B cell (primary cell): ENCODE measurements at regions not wholly inside any gene's neighbourhood (a gene's known extent, or its start where the extent isn't known, plus 50 kb on each side); places are given as distances from the start of the nearest gene placed in this dataset.

Source experiments
- ATAC-seq: fragments of 200-7000 bp; cut with Tn5 transposase; one replicate; pipeline ENCODE4 v1.10.0; 2021; ENCODE audit warnings: low read depth, mild to moderate bottlenecking, moderate number of reproducible peaks, moderate library complexity
- CTCF ChIA-PET: fragments of 350-600 bp; sonication (Branson Sonifier 250); formaldehyde crosslinking; loops from one replicate; lab custom pipeline; 2021; ENCODE audit warnings: antibody characterized with exemption, inconsistent platforms; lab: Charles Lee
- POLR2A ChIA-PET: fragments of 350-600 bp; sonication (Branson Sonifier 250); formaldehyde crosslinking; loops from one replicate; lab custom pipeline; 2021; ENCODE audit warnings: antibody characterized with exemption; lab: Charles Lee
- DNase-seq: peaks from one replicate; pipeline ENCODE4 v3.0.0; 2013
- H2AFZ ChIP-seq: 2 replicates; pipeline ENCODE4 v1.6.1; 2012; ENCODE audit warnings: mild to moderate bottlenecking, low read depth, low read length; ENCODE audit not compliant: insufficient read depth, poor library complexity, severe bottlenecking
- H3K27ac ChIP-seq, 2 donors: 1 replicate in 1 of 2; 2 replicates in 1 of 2; pipeline ENCODE4 v1.5.1; 2012 to 2013; ENCODE audit warnings: low read length in 2 of 2, mild to moderate bottlenecking in 2 of 2, moderate library complexity in 1 of 2
- H3K27me3 ChIP-seq, 4 experiments: fragments of 200-600 bp in 1 of 4; sonication (generic) in 1 of 4; replicated peaks in 1 of 4; 1 replicate in 2 of 4; 2 replicates in 2 of 4; pipeline versions ENCODE4 v1.6.1 to v1.7.0; 2013 to 2016; ENCODE audit warnings: low read length in 3 of 4, mild to moderate bottlenecking in 2 of 4, mixed read lengths in 1 of 4, moderate library complexity in 1 of 4; ENCODE audit not compliant: insufficient read depth in 4 of 4, control insufficient read depth in 3 of 4; ENCODE audit errors: control extremely low read depth in 1 of 4
- H3K36me3 ChIP-seq, 2 experiments: replicated peaks in 1 of 2; 1 replicate in 1 of 2; 2 replicates in 1 of 2; pipeline versions ENCODE4 v1.6.1 to v1.7.1; 2013; ENCODE audit warnings: low read length in 1 of 2; ENCODE audit not compliant: insufficient read depth in 2 of 2, control insufficient read depth in 1 of 2; ENCODE audit errors: control extremely low read depth in 1 of 2, extremely low read depth in 1 of 2
- H3K4me1 ChIP-seq, 2 donors: fragments of 200-600 bp in 1 of 2; sonication (generic) in 1 of 2; 1 replicate in 1 of 2; 2 replicates in 1 of 2; pipeline versions ENCODE4 v1.5.1 to v1.6.1; 2013 to 2017; ENCODE audit warnings: low read length in 2 of 2; ENCODE audit not compliant: control insufficient read depth in 2 of 2, insufficient read depth in 2 of 2
- H3K4me2 ChIP-seq: replicated peaks from 2 replicates; pipeline ENCODE3; 2012; ENCODE audit warnings: mild to moderate bottlenecking, low read depth, low read length; ENCODE audit not compliant: poor library complexity, severe bottlenecking
- H3K4me3 ChIP-seq, 5 experiments: fragments of 200-600 bp in 1 of 5; sonication (generic) in 1 of 5; 1 replicate in 3 of 5; 2 replicates in 2 of 5; pipeline versions ENCODE4 v1.5.1 to v1.7.0; 2011 to 2016; ENCODE audit warnings: low read length in 4 of 5, mild to moderate bottlenecking in 4 of 5, low read depth in 2 of 5, control low read depth in 1 of 5, moderate library complexity in 1 of 5; ENCODE audit not compliant: insufficient read depth in 1 of 5; ENCODE audit errors: control extremely low read depth in 1 of 5, extremely low read depth in 1 of 5
- H3K79me2 ChIP-seq: fragments of 200-600 bp; sonication (generic); one replicate; pipeline ENCODE4 v1.6.0; 2016; ENCODE audit warnings: low read length; ENCODE audit not compliant: control insufficient read depth, insufficient read depth
- H3K9ac ChIP-seq: fragments of 200-600 bp; sonication (generic); 2 replicates; pipeline ENCODE4 v1.6.1; 2017; ENCODE audit warnings: mild to moderate bottlenecking, low read length, moderate library complexity
- H3K9me3 ChIP-seq, 3 donors: one replicate each; pipeline versions ENCODE4 v1.6.1 to v1.7.1; 2013; ENCODE audit warnings: low read length in 2 of 3; ENCODE audit not compliant: control insufficient read depth in 2 of 3, insufficient read depth in 1 of 3; ENCODE audit errors: control extremely low read depth in 1 of 3
- H4K20me1 ChIP-seq: 2 replicates; pipeline ENCODE4 v1.6.0; 2012; ENCODE audit warnings: mild to moderate bottlenecking, low read length; ENCODE audit not compliant: insufficient read depth, control insufficient read depth, poor library complexity, severe bottlenecking
- H3K27ac Mint-ChIP-seq: one replicate; pipeline ENCODE4 v1.8.0; 2021; ENCODE audit warnings: mixed read lengths
- H3K27me3 Mint-ChIP-seq: one replicate; pipeline ENCODE4 v1.8.0; 2021; ENCODE audit warnings: mixed read lengths
- H3K4me1 Mint-ChIP-seq: one replicate; pipeline ENCODE4 v1.8.0; 2021; ENCODE audit warnings: mixed read lengths
- H3K4me3 Mint-ChIP-seq: one replicate; pipeline ENCODE4 v1.8.0; 2021; ENCODE audit warnings: mixed read lengths
- H3K9me3 Mint-ChIP-seq: one replicate; pipeline ENCODE4 v1.8.0; 2022; ENCODE audit warnings: mixed read lengths; ENCODE audit not compliant: insufficient read depth
- CTCF ChIP-seq: fragments of 200-600 bp; IDR thresholded peaks from one replicate; pipeline ENCODE4 v1.8.0; 2022; ENCODE audit warnings: antibody characterized with exemption, mild to moderate bottlenecking
- EZH2 ChIP-seq: IDR thresholded peaks from 2 replicates; pipeline ENCODE4 v1.6.1; 2012; ENCODE audit warnings: borderline replicate concordance, low read depth, mild to moderate bottlenecking, moderate library complexity, low read length; ENCODE audit not compliant: insufficient read depth, poor library complexity, severe bottlenecking
- WGBS: methylation state at CpG from one replicate; pipeline ENCODE4 v1.1.5; 2013; ENCODE audit warnings: missing lambda C conversion rate; ENCODE audit not compliant: insufficient coverage; 5-methylcytosine and 5-hydroxymethylcytosine counted together
- intact Hi-C: fragments of 100-400 bp; cut with micrococcal nuclease; formaldehyde crosslinking; loops from one replicate; pipeline ENCODE4 v1.10.0; 2022

- Mint-ChIP-seq H3K4me1 (no peaks in the 10 kb centered on the region), H3K4me3 (no peak overlapping the region), H3K27me3 (no peaks in the 10 kb centered on the region), H3K9me3 (peaks cover 5% of the 10 kb centered on the region), H3K27ac (no peak overlapping the region)
- H4K20me1 ChIP-seq, result no peaks in the 10 kb centered on the region
- CTCF ChIA-PET, result no interaction called here
- H3K27ac ChIP-seq, result no peak overlapping the region
- no peaks in the 10 kb centered on the region for H3K9me3 ChIP-seq
- no peak overlapping the region for H3K9ac ChIP-seq
- H2AFZ ChIP-seq, result no peak overlapping the region
- no peaks in the 10 kb centered on the region for H3K36me3 ChIP-seq
- no peak overlapping the region for H3K4me2 ChIP-seq
- TF ChIP-seq EZH2, result no peak
- TF ChIP-seq CTCF, result no peak
- H3K4me1 ChIP-seq, result no peaks in the 10 kb centered on the region
- intact Hi-C loops, result no loop called here
- ATAC-seq, result no peak
- no peaks in the 10 kb centered on the region for H3K27me3 ChIP-seq
- no peak for DNase-seq
- no CpG with 5 or more reads among the region's 3 CpGs for WGBS
- no peak overlapping the region for H3K4me3 ChIP-seq
- POLR2A ChIA-PET, result no interaction called here
- H3K79me2 ChIP-seq, result no peaks in the 10 kb centered on the region
Measured at GRCh38 chr4:134132086-134132783, 69.4 kb downstream of the PABPC4L start.

- TF ChIP-seq EZH2, result no peak
- no peak for TF ChIP-seq CTCF
- no peak for DNase-seq
Measured at GRCh38 chr4:134126955-134127354, 74.6 kb downstream of the PABPC4L start.

More at GRCh38 chr4:134126955-134127354, 74.6 kb downstream of the PABPC4L start:
- H3K9me3 ChIP-seq, result peaks cover 0 to 4% (median 0%) of the 10 kb centered on the region in 3 donors
- H2AFZ ChIP-seq, result no peak overlapping the region
- intact Hi-C loops, result no loop called here
- no peaks in the 10 kb centered on the region for H3K79me2 ChIP-seq
- no peak overlapping the region for H3K27ac ChIP-seq
- H3K27ac Mint-ChIP-seq, result no peak overlapping the region
- WGBS, result 97% methylated on average over 5 of the region's 5 CpGs
- ChIA-PET POLR2A (no interaction called here), CTCF (no interaction called here)
- H3K27me3 ChIP-seq, result no peaks in the 10 kb centered on the region
- no peaks in the 10 kb centered on the region for H3K36me3 ChIP-seq
- peaks cover 3% of the 10 kb centered on the region for H3K9me3 Mint-ChIP-seq
- no peak overlapping the region for H3K4me3 Mint-ChIP-seq
- no peak overlapping the region for H3K4me2 ChIP-seq
- H3K9ac ChIP-seq, result no peak overlapping the region
- no peak for ATAC-seq
- H3K4me3 ChIP-seq, result no peak overlapping the region
- no peaks in the 10 kb centered on the region for H4K20me1 ChIP-seq
- no peaks in the 10 kb centered on the region for H3K4me1 ChIP-seq
- no peaks in the 10 kb centered on the region for H3K27me3 Mint-ChIP-seq
- H3K4me1 Mint-ChIP-seq, result no peaks in the 10 kb centered on the region
